K562 (cell line): ENCODE measurements at regions not wholly inside any gene's neighbourhood (a gene's known extent, or its start where the extent isn't known, plus 50 kb on each side); places are given as distances from the start of the nearest gene placed in this dataset.
A peak's percentile ranks its signal among the peaks of the same experiment; 100 is the strongest.

Source experiments
- ATAC-seq: fragments of 200-7000 bp; cut with Tn5 transposase; 3 replicates; pipeline ENCODE4 v1.9.1; 2020; ENCODE audit warnings: moderate library complexity
- BruUV-seq: library from RNA; stranded (reverse); fragments of 400-500 nt; replicated peaks from 2 replicates; lab custom pipeline; 2021; lab: Mats Ljungman, UMichigan
- CTCF ChIA-PET: fragments of 300-600 bp; formaldehyde crosslinking; extraction: SDS; loops from one replicate; lab custom pipeline; 2021; ENCODE audit warnings: low intra/inter-chr PET ratio; lab: Yijun Ruan, JAX
- POLR2A ChIA-PET: fragments of 300-600, 350-650 bp; sonication (Branson Sonifier 250); formaldehyde crosslinking; extraction: SDS; loops from one replicate; lab custom pipeline; 2021; ENCODE audit warnings: antibody characterized with exemption, inconsistent platforms; lab: Yijun Ruan, JAX
- DNase-seq, 4 experiments: peaks; one replicate each; pipeline versions ENCODE4 v3.0.0 to v3.0.0-alpha.2; 2011 to 2018; ENCODE audit warnings: low spot score in 3 of 4, mixed read lengths in 3 of 4; ENCODE audit errors: extremely low read depth in 1 of 4
- FAIRE-seq: peaks from 2 replicates; lab custom pipeline; 2011; peaks lifted over from hg19 to GRCh38; lab: Jason Lieb, UNC
- H2AFZ ChIP-seq: 2 replicates; pipeline ENCODE4 v1.6.0; 2011; ENCODE audit warnings: low read depth, low read length, control low read depth, inconsistent platforms
- H3K27ac ChIP-seq: fragments of 200-600 bp; 3 replicates; pipeline ENCODE4 v1.8.0; 2011; ENCODE audit warnings: low read depth, mild to moderate bottlenecking, control low read depth, inconsistent platforms, low read length, moderate library complexity, mixed read lengths; ENCODE audit errors: extremely low read depth
- H3K27me3 ChIP-seq, 2 experiments: fragments of 300-600 bp in 1 of 2; 2 replicates in 1 of 2; 3 replicates in 1 of 2; pipeline versions ENCODE4 v1.6.0 to v1.8.0; 2011; ENCODE audit warnings: inconsistent platforms in 2 of 2, low read length in 2 of 2, mild to moderate bottlenecking in 1 of 2, mixed read lengths in 1 of 2, moderate library complexity in 1 of 2; ENCODE audit not compliant: control insufficient read depth in 2 of 2, insufficient read depth in 2 of 2
- H3K36me3 ChIP-seq: fragments of 300-600 bp; 3 replicates; pipeline ENCODE4 v1.8.0; 2011; ENCODE audit warnings: mild to moderate bottlenecking, low read length, inconsistent platforms; ENCODE audit not compliant: control insufficient read depth, insufficient read depth
- H3K4me1 ChIP-seq, 2 experiments: fragments of 200-600 bp in 1 of 2; replicated peaks in 1 of 2; 2 replicates in 1 of 2; 3 replicates in 1 of 2; pipeline versions ENCODE4 v1.5.1 to v1.8.0; 2011; ENCODE audit warnings: inconsistent platforms in 2 of 2, low read length in 2 of 2, mild to moderate bottlenecking in 1 of 2, mixed read lengths in 1 of 2, moderate library complexity in 1 of 2; ENCODE audit not compliant: control insufficient read depth in 2 of 2, insufficient read depth in 2 of 2
- H3K4me2 ChIP-seq: 2 replicates; pipeline ENCODE4 v1.6.1; 2011; ENCODE audit warnings: low read length, control low read depth, inconsistent platforms, mixed read lengths; ENCODE audit not compliant: insufficient read depth
- H3K4me3 ChIP-seq: fragments of 200-600 bp; sonication (generic), shearing (Covaris generic); 2 replicates; pipeline ENCODE4 v1.5.1; 2016; ENCODE audit warnings: control low read depth, inconsistent platforms
- H3K79me2 ChIP-seq: fragments of 200-600 bp; 3 replicates; pipeline ENCODE4 v1.8.0; 2011; ENCODE audit warnings: low read length, inconsistent platforms; ENCODE audit not compliant: control insufficient read depth, insufficient read depth
- H3K9ac ChIP-seq, 2 experiments: 2 replicates each; pipeline versions ENCODE4 v1.6.0 to v1.6.1; 2011; ENCODE audit warnings: low read depth in 2 of 2, low read length in 2 of 2, control low read depth in 1 of 2, inconsistent platforms in 1 of 2, mild to moderate bottlenecking in 1 of 2, mixed read lengths in 1 of 2; ENCODE audit not compliant: insufficient read depth in 1 of 2
- H3K9me1 ChIP-seq: one replicate; pipeline ENCODE4 v1.6.0; 2011; ENCODE audit warnings: inconsistent platforms, mild to moderate bottlenecking, low read length, moderate library complexity; ENCODE audit not compliant: control insufficient read depth, insufficient read depth
- H3K9me3 ChIP-seq: replicated peaks from 2 replicates; pipeline ENCODE4 v1.5.1; 2011; ENCODE audit warnings: low read depth, low read length, inconsistent platforms; ENCODE audit not compliant: control insufficient read depth, insufficient read depth
- H4K20me1 ChIP-seq: replicated peaks from 2 replicates; pipeline ENCODE4 v1.6.1; 2011; ENCODE audit warnings: low read length, inconsistent platforms, mixed read lengths; ENCODE audit not compliant: control insufficient read depth, insufficient read depth
- ADNP ChIP-seq: fragments of 200-800 bp; sonication (Bioruptor generic); IDR thresholded peaks from 2 replicates; pipeline ENCODE4 v1.6.1; 2016; ENCODE audit warnings: missing genetic modification characterization, missing compliant biosample characterization
- CBX2 ChIP-seq: fragments of 200-600 bp; sonication (generic); IDR thresholded peaks from one replicate; pipeline ENCODE4 v1.6.1; 2012; ENCODE audit warnings: mild to moderate bottlenecking, low read length, inconsistent platforms; ENCODE audit not compliant: insufficient read depth, poor library complexity, severe bottlenecking
- ELF4 ChIP-seq: fragments of 450-650 bp; formaldehyde crosslinking; IDR thresholded peaks from 2 replicates; pipeline ENCODE4 v1.4.0; 2022; ENCODE audit warnings: missing genetic modification characterization
- JUND ChIP-seq, 2 experiments: IDR thresholded peaks; 2 replicates in 1 of 2; 3 replicates in 1 of 2; pipeline ENCODE4 v1.6.1; 2011; ENCODE audit warnings: borderline replicate concordance in 2 of 2, low read depth in 2 of 2, low read length in 2 of 2, improper control_type of control experiment in 1 of 2, missing biosample characterization in 1 of 2, missing genetic modification characterization in 1 of 2, missing genetic modification reagents in 1 of 2
- MCM5 ChIP-seq: fragments of 450-650 bp; IDR thresholded peaks from 2 replicates; pipeline ENCODE4 v1.6.1; 2016; ENCODE audit warnings: low read depth
- MED1 ChIP-seq: sonication (generic); formaldehyde crosslinking; IDR thresholded peaks from 2 replicates; pipeline ENCODE4 v1.8.1; 2023; ENCODE audit warnings: missing genetic modification reagents, borderline replicate concordance
- NCOA2 ChIP-seq, 2 experiments: fragments of 450-650 bp; IDR thresholded peaks; 2 replicates each; pipeline ENCODE4 v1.6.1; 2018; ENCODE audit warnings: mild to moderate bottlenecking in 2 of 2, moderate library complexity in 1 of 2; ENCODE audit not compliant: partially characterized antibody in 2 of 2
- PHB2 ChIP-seq: fragments of 450-650 bp; IDR thresholded peaks from 2 replicates; pipeline ENCODE4 v1.6.1; 2017; ENCODE audit warnings: low read depth
- RB1 ChIP-seq: fragments of 450-650 bp; IDR thresholded peaks from 2 replicates; pipeline ENCODE4 v1.6.1; 2017; ENCODE audit warnings: low read depth, mild to moderate bottlenecking
- RBM14 ChIP-seq: fragments of 200-400 bp; formaldehyde crosslinking; IDR thresholded peaks from 2 replicates; pipeline ENCODE4 v1.6.1; 2018; ENCODE audit warnings: low read depth, mild to moderate bottlenecking, low read length, moderate library complexity, borderline replicate concordance; ENCODE audit not compliant: insufficient read depth
- RFX1 ChIP-seq: fragments of 450-650 bp; IDR thresholded peaks from 2 replicates; pipeline ENCODE4 v1.6.1; 2016; ENCODE audit warnings: mild to moderate bottlenecking, moderate library complexity
- SMARCA5 ChIP-seq: fragments of 450-650 bp; IDR thresholded peaks from 2 replicates; pipeline ENCODE4 v1.6.1; 2016
- SRSF3 ChIP-seq: fragments of 200-400 bp; formaldehyde crosslinking; IDR thresholded peaks from 2 replicates; pipeline ENCODE4 v1.6.1; 2016; ENCODE audit warnings: mild to moderate bottlenecking, low read length, moderate library complexity; ENCODE audit not compliant: insufficient read depth
- TRIM28 ChIP-seq: fragments of 450-650 bp; IDR thresholded peaks from 2 replicates; pipeline ENCODE4 v1.6.1; 2017
- ZNF174 ChIP-seq: fragments of 250-450 bp; sonication (Bioruptor Pico); IDR thresholded peaks from 2 replicates; pipeline ENCODE4 v1.4.0; 2020; ENCODE audit warnings: mild to moderate bottlenecking
- ZNF274 ChIP-seq: IDR thresholded peaks from 2 replicates; pipeline ENCODE4 v1.6.1; 2011; ENCODE audit warnings: low read depth, mild to moderate bottlenecking, low read length, moderate library complexity, borderline replicate concordance
- ZNF41 ChIP-seq: fragments of 250-450 bp; sonication (Bioruptor Pico); conservative IDR thresholded peaks from 2 replicates; pipeline ENCODE4 v1.4.0; 2020; ENCODE audit warnings: mild to moderate bottlenecking
- ZNF584 ChIP-seq: fragments of 200-800 bp; sonication (Bioruptor generic); IDR thresholded peaks from 2 replicates; pipeline ENCODE4 v1.6.1; 2016; ENCODE audit warnings: low read depth, mild to moderate bottlenecking, missing genetic modification characterization, missing compliant biosample characterization
- WGBS: fragments of 100-300 bp; shearing (Covaris generic); methylation state at CpG from one replicate; pipeline ENCODE4 v1.1.6; 2016; ENCODE audit warnings: low coverage, mixed read lengths; ENCODE audit not compliant: insufficient coverage; ENCODE audit errors: missing lambda C conversion rate; 5-methylcytosine and 5-hydroxymethylcytosine counted together
- in situ Hi-C: fragments of 300-500 bp; cut with MboI; formaldehyde crosslinking; loops from 4 replicates; pipeline ENCODE4 v1.15.0; 2018; ENCODE audit warnings: inconsistent platforms, mixed read lengths
- intact Hi-C: fragments of 100-400 bp; cut with micrococcal nuclease; formaldehyde crosslinking; loops from 2 replicates; pipeline ENCODE4 v1.14.2; 2022
- TF ChIP-seq, protein P1 (sequence below): sonication (generic); formaldehyde crosslinking; IDR thresholded peaks from 2 replicates; pipeline ENCODE4 v1.8.0; 2022; ENCODE audit warnings: missing genetic modification reagents, mild to moderate bottlenecking, moderate library complexity, borderline replicate concordance
- TF ChIP-seq, protein P2 (sequence below), 3 experiments: IDR thresholded peaks in 2 of 3; conservative IDR thresholded peaks in 1 of 3; 2 replicates each; pipeline ENCODE4 v1.5.1; 2011 to 2012; ENCODE audit warnings: low read length in 3 of 3, mild to moderate bottlenecking in 3 of 3, control low read depth in 2 of 3, improper control_type of control experiment in 1 of 3, inconsistent platforms in 1 of 3, low read depth in 1 of 3, mixed read lengths in 1 of 3, moderate library complexity in 1 of 3; ENCODE audit not compliant: insufficient read depth in 2 of 3

DNA sequence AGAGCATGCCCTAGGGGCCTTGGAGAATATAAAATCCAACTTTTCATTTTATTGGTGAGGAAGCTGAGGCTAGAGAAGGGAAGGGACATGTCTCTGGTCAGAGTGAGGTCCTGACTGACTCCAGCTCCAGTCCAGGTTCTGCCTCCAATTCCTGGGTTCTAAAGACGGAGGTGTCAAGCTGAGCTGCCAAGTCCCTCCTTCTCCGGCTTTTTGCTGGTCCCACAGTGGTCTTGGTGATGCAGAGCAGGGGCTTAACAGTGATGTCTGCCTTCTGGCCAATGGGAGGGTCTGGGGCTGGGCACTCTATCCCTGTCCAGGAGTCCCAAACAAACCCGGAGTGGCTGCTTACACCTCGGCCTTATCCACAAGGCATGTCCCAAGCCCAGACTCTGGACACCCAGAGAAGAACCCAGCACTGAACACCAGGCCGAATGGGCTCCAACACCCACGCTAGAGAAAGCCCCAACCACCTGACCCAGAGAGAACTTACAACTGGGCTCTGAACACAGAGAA is 104.8 kb downstream of the EBNA1BP2 start:
- no peaks in the 10 kb centered on the region for H3K9me3 ChIP-seq
- FAIRE-seq: peak; percentile 11
- ChIA-PET CTCF (no interaction called here), POLR2A (interaction anchor here (0.7 kb wide), 3 partner anchors 18 to 151 kb away, joined by 3 read pairs; no protein-coding TSS in a partner anchor)
- no TSS peak for BruUV-seq
- no peak overlapping the region for H3K9ac ChIP-seq
- no peaks in the 10 kb centered on the region for H3K36me3 ChIP-seq
- TF ChIP-seq MED1 (CRISPR knock-in tag) (no peak), RB1 (no peak), ZNF41 (CRISPR knock-in tag) (no peak), NCOA2 (IDR thresholded peaks at IDR 0.05; ENCODE audit: partially characterized antibody in 2 of 2) (no peak), PHB2 (no peak), RFX1 (no peak), ZNF174 (no peak), MCM5 (no peak), TRIM28 (no peak), ZNF584 (CRISPR knock-in tag) (no peak), JUND (IDR thresholded peaks at IDR 0.05; ENCODE audit: borderline replicate concordance, low read depth, low read length) (no peak), JUND (tag; IDR thresholded peaks at IDR 0.05; ENCODE audit: borderline replicate concordance, low read depth, low read length) (no peak), ZNF274 (no peak), RBM14 (no peak), SMARCA5 (no peak), CBX2 (no peak), SRSF3 (no peak), ELF4 (CRISPR knock-in tag) (no peak), ADNP (tag) (no peak)
- TF ChIP-seq, protein P1, sequence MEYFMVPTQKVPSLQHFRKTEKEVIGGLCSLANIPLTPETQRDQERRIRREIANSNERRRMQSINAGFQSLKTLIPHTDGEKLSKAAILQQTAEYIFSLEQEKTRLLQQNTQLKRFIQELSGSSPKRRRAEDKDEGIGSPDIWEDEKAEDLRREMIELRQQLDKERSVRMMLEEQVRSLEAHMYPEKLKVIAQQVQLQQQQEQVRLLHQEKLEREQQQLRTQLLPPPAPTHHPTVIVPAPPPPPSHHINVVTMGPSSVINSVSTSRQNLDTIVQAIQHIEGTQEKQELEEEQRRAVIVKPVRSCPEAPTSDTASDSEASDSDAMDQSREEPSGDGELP (CRISPR knock-in tag): no peak
- TF ChIP-seq, protein P2, sequence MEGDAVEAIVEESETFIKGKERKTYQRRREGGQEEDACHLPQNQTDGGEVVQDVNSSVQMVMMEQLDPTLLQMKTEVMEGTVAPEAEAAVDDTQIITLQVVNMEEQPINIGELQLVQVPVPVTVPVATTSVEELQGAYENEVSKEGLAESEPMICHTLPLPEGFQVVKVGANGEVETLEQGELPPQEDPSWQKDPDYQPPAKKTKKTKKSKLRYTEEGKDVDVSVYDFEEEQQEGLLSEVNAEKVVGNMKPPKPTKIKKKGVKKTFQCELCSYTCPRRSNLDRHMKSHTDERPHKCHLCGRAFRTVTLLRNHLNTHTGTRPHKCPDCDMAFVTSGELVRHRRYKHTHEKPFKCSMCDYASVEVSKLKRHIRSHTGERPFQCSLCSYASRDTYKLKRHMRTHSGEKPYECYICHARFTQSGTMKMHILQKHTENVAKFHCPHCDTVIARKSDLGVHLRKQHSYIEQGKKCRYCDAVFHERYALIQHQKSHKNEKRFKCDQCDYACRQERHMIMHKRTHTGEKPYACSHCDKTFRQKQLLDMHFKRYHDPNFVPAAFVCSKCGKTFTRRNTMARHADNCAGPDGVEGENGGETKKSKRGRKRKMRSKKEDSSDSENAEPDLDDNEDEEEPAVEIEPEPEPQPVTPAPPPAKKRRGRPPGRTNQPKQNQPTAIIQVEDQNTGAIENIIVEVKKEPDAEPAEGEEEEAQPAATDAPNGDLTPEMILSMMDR (IDR thresholded peaks at IDR 0.05 in 2 of 3, conservative IDR thresholded peaks at IDR 0.05 in 1 of 3; ENCODE audit: insufficient read depth in 2 of 3, low read depth in 1 of 3, low read length in 3 of 3): no peak
- H3K79me2 ChIP-seq: no peaks in the 10 kb centered on the region
- H3K9me1 ChIP-seq: no peaks in the 10 kb centered on the region
- no peak overlapping the region for H3K27ac ChIP-seq
- H3K4me3 ChIP-seq: no peak overlapping the region
- intact Hi-C loops (no loop called here), in situ Hi-C loops (no loop called here)
- H2AFZ ChIP-seq: no peak overlapping the region
- H3K4me2 ChIP-seq: no peak overlapping the region
- DNase-seq: no peak
- no peak for ATAC-seq
- 52% methylated on average over 4 of the region's 6 CpGs for WGBS
- H3K27me3 ChIP-seq: no peaks in the 10 kb centered on the region
- peaks cover 7 to 26% of the 10 kb centered on the region in 2 experiments; a peak in 4 of 5 replicates for H3K4me1 ChIP-seq
- H4K20me1 ChIP-seq: no peaks in the 10 kb centered on the region
